Panc1 (cell line): ENCODE measurements at regions not wholly inside any gene's neighbourhood (a gene's known extent, or its start where the extent isn't known, plus 50 kb on each side); places are given as distances from the start of the nearest gene placed in this dataset.

Experiments used
- ATAC-seq: fragments of 200-7000 bp; cut with Tn5 transposase; 2 replicates; pipeline ENCODE4 v1.9.1; 2020; ENCODE audit warnings: mild to moderate bottlenecking, moderate library complexity
- BruUV-seq: library from RNA; stranded (reverse); fragments of 400-500 nt; replicated peaks from 2 replicates; lab custom pipeline; 2021; lab: Mats Ljungman, UMichigan
- CTCF ChIA-PET: fragments of 300-600 bp; sonication (Branson Sonifier 250); formaldehyde crosslinking; loops from one replicate; lab custom pipeline; 2022; ENCODE audit warnings: antibody characterized with exemption; lab: Charles Lee
- POLR2A ChIA-PET: fragments of 300-600 bp; sonication (Branson Sonifier 250); formaldehyde crosslinking; loops from one replicate; lab custom pipeline; 2022; ENCODE audit warnings: antibody characterized with exemption; lab: Charles Lee
- DNase-seq: peaks from one replicate; pipeline ENCODE4 v3.0.0-alpha.2; 2010; ENCODE audit warnings: low read depth, low spot score
- H3K27ac ChIP-seq: 2 replicates; pipeline ENCODE4 v1.5.1; 2011; ENCODE audit warnings: mild to moderate bottlenecking, low read length, inconsistent platforms
- H3K27me3 ChIP-seq: fragments of 200-500 bp; sonication (Bioruptor generic); 2 replicates; pipeline ENCODE4 v1.6.0; 2014; ENCODE audit warnings: low read length, inconsistent platforms; ENCODE audit not compliant: control insufficient read depth, insufficient read depth
- H3K36me3 ChIP-seq: fragments of 200-500 bp; sonication (Bioruptor generic); 2 replicates; pipeline ENCODE4 v1.5.1; 2014; ENCODE audit warnings: inconsistent platforms, mild to moderate bottlenecking, low read length, moderate library complexity; ENCODE audit not compliant: control insufficient read depth, insufficient read depth
- H3K4me1 ChIP-seq: 2 replicates; pipeline ENCODE4 v1.5.1; 2011; ENCODE audit warnings: inconsistent platforms, mild to moderate bottlenecking, low read length, moderate library complexity; ENCODE audit not compliant: control insufficient read depth, insufficient read depth
- H3K4me3 ChIP-seq, 2 experiments: 2 replicates each; pipeline ENCODE4 v1.5.1; 2011 to 2012; ENCODE audit warnings: low read depth in 2 of 2, low read length in 2 of 2, mild to moderate bottlenecking in 2 of 2, inconsistent platforms in 1 of 2, moderate library complexity in 1 of 2
- H3K9me3 ChIP-seq: fragments of 200-500 bp; sonication (Bioruptor generic); 2 replicates; pipeline ENCODE4 v1.5.1; 2014; ENCODE audit warnings: low read depth, mild to moderate bottlenecking, inconsistent platforms, low read length, moderate library complexity; ENCODE audit not compliant: control insufficient read depth, insufficient read depth
- CTCF ChIP-seq: fragments of 450-650 bp; IDR thresholded peaks from 2 replicates; pipeline ENCODE4 v1.5.1; 2017; ENCODE audit warnings: mild to moderate bottlenecking
- POLR2AphosphoS5 ChIP-seq: IDR thresholded peaks from 2 replicates; pipeline ENCODE4 v1.6.1; 2012; ENCODE audit warnings: mild to moderate bottlenecking, low read depth, low read length, moderate library complexity
- REST ChIP-seq, 2 experiments: IDR thresholded peaks; 2 replicates each; pipeline ENCODE4 v1.6.1; 2011 to 2012; ENCODE audit warnings: low read depth in 2 of 2, control low read depth in 1 of 2, low read length in 1 of 2, mild to moderate bottlenecking in 1 of 2, moderate library complexity in 1 of 2; ENCODE audit not compliant: insufficient read depth in 1 of 2
- SIN3A ChIP-seq: IDR thresholded peaks from 2 replicates; pipeline ENCODE4 v1.6.1; 2012; ENCODE audit warnings: low read depth, mild to moderate bottlenecking, low read length, moderate library complexity, borderline replicate concordance; ENCODE audit not compliant: insufficient read depth
- TCF7L2 ChIP-seq: IDR thresholded peaks from 2 replicates; pipeline ENCODE4 v1.6.1; 2011; ENCODE audit warnings: mild to moderate bottlenecking, low read depth, low read length, inconsistent platforms
- in situ Hi-C: cut with HindIII; loops from 2 replicates; pipeline ENCODE4 v1.10.0; 2016; ENCODE audit warnings: low sequenced_read_pairs, low pct_unique_long_range_greater_than_20kb
- intact Hi-C: fragments of 100-400 bp; cut with micrococcal nuclease; formaldehyde crosslinking; loops from one replicate; pipeline ENCODE4 v1.10.0; 2022; ENCODE audit not compliant: unreplicated experiment

GRCh38 chr1:165147799-165148198 lies 208.7 kb downstream of the LMX1A start:
- Histone ChIP-seq H3K4me1 (no peaks in the 10 kb centered on the region), H3K9me3 (no peaks in the 10 kb centered on the region), H3K4me3 (no peak overlapping the region), H3K27ac (no peak overlapping the region), H3K27me3 (no peaks in the 10 kb centered on the region; the same call in 1 of the 2 replicates), H3K36me3 (no peaks in the 10 kb centered on the region)
- ChIA-PET CTCF (no interaction called here), POLR2A (no interaction called here)
- BruUV-seq, result no TSS peak
- no peak for ATAC-seq
- TF ChIP-seq SIN3A (no peak), CTCF (no peak), REST (IDR thresholded peaks at IDR 0.05; ENCODE audit: insufficient read depth in 1 of 2, low read depth in 2 of 2, low read length in 1 of 2) (no peak), POLR2AphosphoS5 (no peak), TCF7L2 (no peak)
- in situ Hi-C loops, result no loop called here
- DNase-seq, result no peak
- intact Hi-C loops, result no loop called here

GRCh38 chr1:165144757-165145397 lies 211.6 kb downstream of the LMX1A start:
- Histone ChIP-seq H3K4me1 (no peaks in the 10 kb centered on the region), H3K27me3 (no peaks in the 10 kb centered on the region; the same call in none of the 2 replicates), H3K27ac (no peak overlapping the region), H3K36me3 (no peaks in the 10 kb centered on the region), H3K4me3 (no peak overlapping the region), H3K9me3 (no peaks in the 10 kb centered on the region)
- in situ Hi-C loops (no loop called here), intact Hi-C loops (loop anchor here (2.0 to 5.0 kb wide), 2 partner anchors 226 to 447 kb away; no protein-coding TSS in a partner anchor)
- POLR2A ChIA-PET, result no interaction called here
- DNase-seq (peak; percentile 38), ATAC-seq (peak; percentile 94)
- TF ChIP-seq CTCF, result peak; percentile 87
- TF ChIP-seq POLR2AphosphoS5, result no peak
- CTCF ChIA-PET, result no interaction called here
- no TSS peak for BruUV-seq
